ENCODE measurements at regions not wholly inside any gene's neighbourhood (a gene's known extent, or its start where the extent isn't known, plus 50 kb on each side); places are given as distances from the start of the nearest gene placed in this dataset.

GRCh38 chr3:73801444-73801843, 176.7 kb upstream of the PDZRN3 start:
- no peak for TF ChIP-seq CTCF (IDR thresholded peaks at IDR 0.05; ENCODE audit: low read depth, low read length)
- no peak overlapping the region for H3K4me3 ChIP-seq (ENCODE audit: low read depth, low read length)

GRCh38 chr3:73797311-73797710, 172.6 kb upstream of the PDZRN3 start:
- no peak for TF ChIP-seq CTCF (IDR thresholded peaks at IDR 0.05; ENCODE audit: low read depth, low read length)

GRCh38 chr3:73796382-73796781, 171.6 kb upstream of the PDZRN3 start:
- no peak for TF ChIP-seq CTCF (IDR thresholded peaks at IDR 0.05; ENCODE audit: low read depth, low read length)

More at GRCh38 chr3:73797311-73797710, 172.6 kb upstream of the PDZRN3 start:
- no peak overlapping the region for H3K4me3 ChIP-seq (ENCODE audit: low read depth, low read length)

GRCh38 chr3:73791356-73791755, 166.6 kb upstream of the PDZRN3 start:
- no peak for TF ChIP-seq CTCF (IDR thresholded peaks at IDR 0.05; ENCODE audit: low read depth, low read length)
- H3K4me3 ChIP-seq (ENCODE audit: low read depth, low read length): no peak overlapping the region

More at GRCh38 chr3:73796382-73796781, 171.6 kb upstream of the PDZRN3 start:
- no peak overlapping the region for H3K4me3 ChIP-seq (ENCODE audit: low read depth, low read length)

GRCh38 chr3:73789825-73790444, 165.2 kb upstream of the PDZRN3 start:
- no peak for TF ChIP-seq CTCF (IDR thresholded peaks at IDR 0.05; ENCODE audit: low read depth, low read length)
- no peak overlapping the region for H3K4me3 ChIP-seq (ENCODE audit: low read depth, low read length)

- TF ChIP-seq CTCF (IDR thresholded peaks at IDR 0.05; ENCODE audit: low read depth, low read length): no peak
- H3K4me3 ChIP-seq (ENCODE audit: low read depth, low read length): no peak overlapping the region
Observed at GRCh38 chr3:73787620-73788019, 162.9 kb upstream of the PDZRN3 start.

- H3K4me3 ChIP-seq (ENCODE audit: low read depth, low read length): no peak overlapping the region
Observed at GRCh38 chr3:73786998-73787397, 162.3 kb upstream of the PDZRN3 start.

More at GRCh38 chr3:73786998-73787397, 162.3 kb upstream of the PDZRN3 start:
- no peak for TF ChIP-seq CTCF (IDR thresholded peaks at IDR 0.05; ENCODE audit: low read depth, low read length)

All from WI38 (cell line).